ENCODE measurements at regions not wholly inside any gene's neighbourhood (a gene's known extent, or its start where the extent isn't known, plus 50 kb on each side); places are given as distances from the start of the nearest gene placed in this dataset.
"Not testable (repeated sequence)": the region's sequence is repeated elsewhere in the genome, so short reads cannot be mapped to it uniquely, and the experiment has no call there.

DNA sequence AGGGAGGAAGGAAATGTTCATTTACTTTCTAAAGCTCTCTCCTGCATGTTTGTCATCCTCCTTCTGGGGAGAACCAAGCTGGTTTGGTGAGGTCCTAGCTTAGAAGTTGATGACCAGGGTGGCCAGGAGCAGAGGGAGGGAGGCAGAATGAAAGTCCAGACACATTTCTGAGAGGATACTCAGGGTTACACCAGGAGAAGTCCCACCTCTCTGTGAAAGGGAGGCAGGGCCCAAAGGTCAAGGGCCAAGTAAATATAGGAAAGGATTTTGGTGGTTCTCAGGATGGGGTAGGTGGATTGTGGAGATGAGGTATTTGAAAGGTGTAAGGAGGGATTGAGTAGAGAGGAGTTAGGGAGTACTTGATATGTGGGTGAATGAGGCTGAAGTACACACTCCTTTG lies 58.0 kb upstream of the FBXO11 start:
- TF ChIP-seq, protein P1, sequence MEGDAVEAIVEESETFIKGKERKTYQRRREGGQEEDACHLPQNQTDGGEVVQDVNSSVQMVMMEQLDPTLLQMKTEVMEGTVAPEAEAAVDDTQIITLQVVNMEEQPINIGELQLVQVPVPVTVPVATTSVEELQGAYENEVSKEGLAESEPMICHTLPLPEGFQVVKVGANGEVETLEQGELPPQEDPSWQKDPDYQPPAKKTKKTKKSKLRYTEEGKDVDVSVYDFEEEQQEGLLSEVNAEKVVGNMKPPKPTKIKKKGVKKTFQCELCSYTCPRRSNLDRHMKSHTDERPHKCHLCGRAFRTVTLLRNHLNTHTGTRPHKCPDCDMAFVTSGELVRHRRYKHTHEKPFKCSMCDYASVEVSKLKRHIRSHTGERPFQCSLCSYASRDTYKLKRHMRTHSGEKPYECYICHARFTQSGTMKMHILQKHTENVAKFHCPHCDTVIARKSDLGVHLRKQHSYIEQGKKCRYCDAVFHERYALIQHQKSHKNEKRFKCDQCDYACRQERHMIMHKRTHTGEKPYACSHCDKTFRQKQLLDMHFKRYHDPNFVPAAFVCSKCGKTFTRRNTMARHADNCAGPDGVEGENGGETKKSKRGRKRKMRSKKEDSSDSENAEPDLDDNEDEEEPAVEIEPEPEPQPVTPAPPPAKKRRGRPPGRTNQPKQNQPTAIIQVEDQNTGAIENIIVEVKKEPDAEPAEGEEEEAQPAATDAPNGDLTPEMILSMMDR (IDR thresholded peaks at IDR 0.05) = no peak
- Mint-ChIP-seq H3K27ac (ENCODE audit: unreplicated experiment) (no peak overlapping the region), H3K9me3 (ENCODE audit: low read depth) (peaks cover 3% of the 10 kb centered on the region), H3K4me3 (ENCODE audit: unreplicated experiment) (no peak overlapping the region), H3K4me1 (ENCODE audit: low read depth) (no peaks in the 10 kb centered on the region), H3K27me3 (ENCODE audit: low read depth) (peaks cover 26% of the 10 kb centered on the region), H3K36me3 (ENCODE audit: low read depth) (no peaks in the 10 kb centered on the region)
- no peak for DNase-seq (ENCODE audit: low spot score)

DNA sequence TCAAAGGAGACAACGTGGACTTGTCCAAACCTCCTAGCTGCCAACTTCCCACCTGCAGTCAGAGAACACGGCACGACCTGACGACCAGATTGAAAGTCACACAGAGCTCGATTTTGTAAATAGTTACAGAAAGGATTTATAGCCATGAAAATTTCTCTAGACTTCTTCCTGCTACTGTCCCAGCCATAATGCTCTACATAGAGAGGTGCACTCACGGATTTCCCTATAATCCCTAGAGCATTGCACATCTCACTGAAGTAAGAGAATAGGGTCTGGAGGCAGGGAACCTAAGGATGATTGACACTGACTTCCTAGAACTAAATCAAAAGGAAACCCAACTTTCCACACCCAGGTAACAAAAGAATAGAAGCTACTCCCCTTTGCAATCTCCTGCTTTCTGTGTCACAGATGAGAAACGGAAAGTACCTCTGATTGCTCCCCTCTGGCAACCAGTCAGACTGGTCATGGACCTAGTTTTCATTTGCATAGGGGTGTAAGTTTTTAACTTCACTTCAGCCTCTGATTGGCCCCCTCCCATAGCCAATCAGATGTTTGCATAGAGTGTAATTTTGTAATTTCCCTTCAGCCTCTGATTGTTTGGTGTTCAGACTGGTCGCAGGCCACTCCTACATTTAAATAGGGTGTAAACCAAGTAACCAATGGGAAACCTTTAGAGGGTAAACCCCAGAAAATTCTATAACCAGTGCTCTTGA lies 58.6 kb upstream of the FBXO11 start:
- Mint-ChIP-seq H3K27ac (ENCODE audit: unreplicated experiment) (no peak overlapping the region), H3K36me3 (ENCODE audit: low read depth) (no peaks in the 10 kb centered on the region), H3K4me1 (ENCODE audit: low read depth) (no peaks in the 10 kb centered on the region), H3K4me3 (ENCODE audit: unreplicated experiment) (no peak overlapping the region), H3K27me3 (ENCODE audit: low read depth) (peaks cover 21% of the 10 kb centered on the region), H3K9me3 (ENCODE audit: low read depth) (peaks cover 3% of the 10 kb centered on the region)
- DNase-seq (ENCODE audit: low spot score) = no peak
- TF ChIP-seq, protein P1 (IDR thresholded peaks at IDR 0.05) = no peak

DNA sequence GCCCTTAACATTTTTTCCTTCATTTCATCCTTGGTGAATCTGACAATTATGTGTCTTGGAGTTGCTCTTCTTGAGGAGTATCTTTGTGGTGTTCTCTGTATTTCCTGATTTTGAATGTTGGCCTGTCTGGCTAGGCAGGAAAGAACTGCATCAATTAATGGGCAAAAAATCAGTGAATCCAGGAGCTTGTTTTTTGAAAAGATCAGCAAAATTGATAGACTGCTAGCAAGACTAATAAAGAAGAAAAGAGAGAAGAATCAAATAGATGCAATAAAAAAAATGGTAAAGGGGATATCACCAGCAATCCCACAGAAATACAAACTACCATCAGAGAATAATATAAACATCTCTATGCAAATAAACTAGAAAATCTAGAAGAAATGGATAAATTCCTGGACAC lies 70.4 kb upstream of the FBXO11 start:
- H3K27me3 Mint-ChIP-seq (ENCODE audit: low read depth) = peaks cover 38% of the 10 kb centered on the region
- not testable (repeated sequence) for DNase-seq (ENCODE audit: low spot score); H3K4me1 Mint-ChIP-seq (ENCODE audit: low read depth); H3K4me3 Mint-ChIP-seq (ENCODE audit: unreplicated experiment); H3K36me3 Mint-ChIP-seq (ENCODE audit: low read depth); H3K27ac Mint-ChIP-seq (ENCODE audit: unreplicated experiment)
- peaks cover 14% of the 10 kb centered on the region for H3K9me3 Mint-ChIP-seq (ENCODE audit: low read depth)

DNA sequence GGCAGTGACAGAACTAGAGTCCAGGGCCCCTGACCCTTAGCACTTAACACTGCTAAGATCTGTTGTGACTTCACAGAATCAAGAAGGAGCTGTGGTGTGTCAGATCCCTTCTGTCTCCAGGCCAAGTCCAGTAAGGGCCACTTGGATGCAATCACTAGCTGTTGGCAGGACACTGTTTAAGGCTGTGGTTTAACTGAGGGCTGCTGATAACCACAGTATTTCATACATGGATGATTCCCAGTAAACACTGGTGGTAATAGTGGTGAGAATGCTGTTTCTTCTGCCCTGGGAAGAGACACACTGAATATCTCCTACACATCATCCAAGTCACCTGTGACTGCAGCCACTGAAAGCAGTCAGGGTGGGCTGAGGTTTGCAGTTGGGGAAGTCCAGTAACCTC lies 77.7 kb upstream of the FBXO11 start:
- H3K4me1 Mint-ChIP-seq (ENCODE audit: low read depth) = no peaks in the 10 kb centered on the region
- H3K9me3 Mint-ChIP-seq (ENCODE audit: low read depth) = peaks cover 2% of the 10 kb centered on the region
- no peaks in the 10 kb centered on the region for H3K36me3 Mint-ChIP-seq (ENCODE audit: low read depth)
- no peak overlapping the region for H3K27ac Mint-ChIP-seq (ENCODE audit: unreplicated experiment)
- TF ChIP-seq, protein P1 (IDR thresholded peaks at IDR 0.05) = no peak
- DNase-seq (ENCODE audit: low spot score) = no peak
- peaks cover 14% of the 10 kb centered on the region for H3K27me3 Mint-ChIP-seq (ENCODE audit: low read depth)
- H3K4me3 Mint-ChIP-seq (ENCODE audit: unreplicated experiment) = no peak overlapping the region

DNA sequence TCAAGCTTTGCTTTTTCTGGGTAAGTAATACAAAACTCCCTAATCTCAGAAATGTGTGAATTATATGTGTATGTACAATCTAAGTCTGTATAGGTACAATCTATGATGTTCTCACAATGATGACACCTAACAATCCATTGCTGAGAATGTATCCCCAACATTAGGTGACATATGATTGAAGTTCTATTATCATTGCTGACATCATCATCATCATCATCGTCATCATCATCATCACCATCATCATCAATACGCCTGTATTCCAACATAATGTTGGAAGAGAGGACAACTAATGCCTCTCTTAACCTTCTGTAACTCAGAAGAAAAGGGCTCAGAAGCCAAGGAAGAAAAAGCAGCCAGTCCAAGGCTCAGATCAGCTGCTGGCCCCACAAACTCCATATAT lies 84.2 kb upstream of the FBXO11 start:
- Mint-ChIP-seq H3K36me3 (ENCODE audit: low read depth) (no peaks in the 10 kb centered on the region), H3K4me3 (ENCODE audit: unreplicated experiment) (no peak overlapping the region), H3K9me3 (ENCODE audit: low read depth) (no peaks in the 10 kb centered on the region), H3K27ac (ENCODE audit: unreplicated experiment) (no peak overlapping the region), H3K27me3 (ENCODE audit: low read depth) (peaks cover 26% of the 10 kb centered on the region), H3K4me1 (ENCODE audit: low read depth) (no peaks in the 10 kb centered on the region)
- TF ChIP-seq, protein P1 (IDR thresholded peaks at IDR 0.05) = no peak
- DNase-seq (ENCODE audit: low spot score) = no peak

DNA sequence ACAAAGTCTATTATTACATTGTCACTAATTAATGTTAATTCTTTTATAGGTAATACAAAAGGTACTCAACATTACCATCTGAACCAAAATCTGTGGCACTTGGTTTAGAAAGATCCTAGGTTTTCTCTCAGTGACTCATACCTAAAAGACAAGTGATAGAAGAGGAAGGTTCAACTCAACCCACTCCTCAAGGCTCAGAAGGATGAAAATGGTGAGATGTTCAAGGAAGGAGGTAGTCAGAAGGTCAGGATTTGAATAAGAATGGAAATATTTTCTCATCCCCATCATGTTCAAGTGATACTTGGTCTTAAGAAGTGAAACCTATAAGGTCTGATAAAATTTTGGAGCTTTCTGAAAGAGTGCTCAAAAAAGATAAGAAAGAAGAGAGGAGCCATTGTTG lies 86.4 kb upstream of the FBXO11 start:
- H3K27me3 Mint-ChIP-seq (ENCODE audit: low read depth) = peaks cover 18% of the 10 kb centered on the region
- DNase-seq (ENCODE audit: low spot score) = no peak
- no peaks in the 10 kb centered on the region for H3K9me3 Mint-ChIP-seq (ENCODE audit: low read depth)
- no peaks in the 10 kb centered on the region for H3K36me3 Mint-ChIP-seq (ENCODE audit: low read depth)
- TF ChIP-seq, protein P1 (IDR thresholded peaks at IDR 0.05) = no peak
- H3K27ac Mint-ChIP-seq (ENCODE audit: unreplicated experiment) = no peak overlapping the region
- no peak overlapping the region for H3K4me3 Mint-ChIP-seq (ENCODE audit: unreplicated experiment)
- H3K4me1 Mint-ChIP-seq (ENCODE audit: low read depth) = no peaks in the 10 kb centered on the region
